WTC11 (cell line): ENCODE measurements at regions not wholly inside any gene's neighbourhood (a gene's known extent, or its start where the extent isn't known, plus 50 kb on each side); places are given as distances from the start of the nearest gene placed in this dataset.

Experiments
- ATAC-seq: fragments of 200-7000 bp; cut with Tn5 transposase; 2 replicates; pipeline ENCODE4 v1.10.0; 2021; ENCODE audit warnings: mild to moderate bottlenecking, moderate library complexity
- CTCF ChIA-PET: fragments of 300-600 bp; sonication (Branson Sonifier 250); formaldehyde crosslinking; loops from one replicate; lab custom pipeline; 2021; ENCODE audit warnings: antibody characterized with exemption; lab: Charles Lee
- POLR2A ChIA-PET: fragments of 350-600 bp; sonication (Branson Sonifier 250); formaldehyde crosslinking; loops from one replicate; lab custom pipeline; 2021; ENCODE audit warnings: antibody characterized with exemption; lab: Charles Lee
- DNase-seq: peaks from one replicate; pipeline ENCODE4 v3.0.0; 2021; ENCODE audit warnings: low spot score
- H3K27ac Mint-ChIP-seq: 2 replicates; pipeline ENCODE4 v1.8.0; 2021; ENCODE audit warnings: mixed read lengths
- H3K27me3 Mint-ChIP-seq: 2 replicates; pipeline ENCODE4 v1.8.0; 2021; ENCODE audit warnings: low read depth, mild to moderate bottlenecking, moderate library complexity, mixed read lengths
- H3K36me3 Mint-ChIP-seq: 2 replicates; pipeline ENCODE4 v1.8.0; 2021; ENCODE audit warnings: mixed read lengths
- H3K4me1 Mint-ChIP-seq: 2 replicates; pipeline ENCODE4 v1.8.0; 2022; ENCODE audit warnings: mixed read lengths
- H3K4me3 Mint-ChIP-seq: 2 replicates; pipeline ENCODE4 v1.8.0; 2021; ENCODE audit warnings: mild to moderate bottlenecking, moderate library complexity, mixed read lengths
- H3K9me3 Mint-ChIP-seq: 2 replicates; pipeline ENCODE4 v1.8.0; 2021; ENCODE audit warnings: mixed read lengths
- ERG ChIP-seq: fragments of 250-450 bp; sonication (Bioruptor Pico); IDR thresholded peaks from 2 replicates; pipeline ENCODE4 v1.8.0; 2021; ENCODE audit warnings: mild to moderate bottlenecking
- GRHL2 ChIP-seq: fragments of 250-450 bp; sonication (Bioruptor Pico); IDR thresholded peaks from 2 replicates; pipeline ENCODE4 v1.8.0; 2022; ENCODE audit warnings: mild to moderate bottlenecking, moderate library complexity; ENCODE audit not compliant: insufficient replicate concordance, severe bottlenecking
- IRF1 ChIP-seq: sonication (generic); formaldehyde crosslinking; IDR thresholded peaks from 2 replicates; pipeline ENCODE4 v1.8.0; 2023; ENCODE audit warnings: missing genetic modification reagents
- IRF2 ChIP-seq: sonication (generic); formaldehyde crosslinking; IDR thresholded peaks from 2 replicates; pipeline ENCODE4 v1.8.0; 2022; ENCODE audit warnings: low read depth, missing genetic modification reagents, borderline replicate concordance
- JAZF1 ChIP-seq: fragments of 250-450 bp; sonication (Bioruptor Pico); IDR thresholded peaks from 2 replicates; pipeline ENCODE4 v1.9.0; 2021; ENCODE audit warnings: moderate library complexity, mild to moderate bottlenecking, inconsistent platforms
- SP1 ChIP-seq: sonication (generic); formaldehyde crosslinking; conservative IDR thresholded peaks from 2 replicates; pipeline ENCODE4 v1.8.1; 2022; ENCODE audit warnings: missing genetic modification reagents
- STAT6 ChIP-seq: sonication (generic); formaldehyde crosslinking; conservative IDR thresholded peaks from 2 replicates; pipeline ENCODE4 v1.8.1; 2023; ENCODE audit warnings: mild to moderate bottlenecking, low read depth, missing genetic modification reagents, moderate library complexity
- TEAD4 ChIP-seq: sonication (generic); formaldehyde crosslinking; IDR thresholded peaks from 2 replicates; pipeline ENCODE4 v1.8.0; 2022; ENCODE audit warnings: mild to moderate bottlenecking, missing genetic modification reagents
- TP53 ChIP-seq: sonication (generic); formaldehyde crosslinking; IDR thresholded peaks from 2 replicates; pipeline ENCODE4 v1.8.1; 2023; ENCODE audit warnings: mild to moderate bottlenecking, missing genetic modification reagents
- USF1 ChIP-seq: sonication (generic); formaldehyde crosslinking; IDR thresholded peaks from 2 replicates; pipeline ENCODE4 v1.8.0; 2022; ENCODE audit warnings: mild to moderate bottlenecking, missing genetic modification reagents
- ZNF232 ChIP-seq: sonication (generic); formaldehyde crosslinking; IDR thresholded peaks from 2 replicates; pipeline ENCODE4 v1.8.0; 2022; ENCODE audit warnings: mild to moderate bottlenecking, missing genetic modification reagents
- ZNF281 ChIP-seq: sonication (generic); formaldehyde crosslinking; IDR thresholded peaks from 2 replicates; pipeline ENCODE4 v1.8.0; 2023; ENCODE audit warnings: mild to moderate bottlenecking, missing genetic modification reagents
- ZNF425 ChIP-seq: fragments of 250-450 bp; sonication (Bioruptor Pico); conservative IDR thresholded peaks from 2 replicates; pipeline ENCODE4 v1.9.0; 2021; ENCODE audit warnings: mild to moderate bottlenecking

GRCh38 chr2:224146356-224147160 lies 107.5 kb upstream of the SERPINE2 start:
- H3K36me3 Mint-ChIP-seq, result no peaks in the 10 kb centered on the region
- no peak overlapping the region for H3K27ac Mint-ChIP-seq
- ATAC-seq (no peak), DNase-seq (no peak)
- no peaks in the 10 kb centered on the region for H3K27me3 Mint-ChIP-seq
- peaks cover 2% of the 10 kb centered on the region for H3K9me3 Mint-ChIP-seq
- H3K4me3 Mint-ChIP-seq, result no peak overlapping the region
- ChIA-PET POLR2A (no interaction called here), CTCF (interaction anchor here (1.1 kb wide), 1 partner anchor 176 kb away, joined by 3 read pairs; no protein-coding TSS in a partner anchor)
- no peaks in the 10 kb centered on the region for H3K4me1 Mint-ChIP-seq
- no peak for TF ChIP-seq TP53 (CRISPR knock-in tag)
- no peak for TF ChIP-seq GRHL2 (CRISPR knock-in tag)
- TF ChIP-seq TEAD4 (CRISPR knock-in tag), result no peak
- no peak for TF ChIP-seq STAT6 (CRISPR knock-in tag)
- no peak for TF ChIP-seq JAZF1 (CRISPR knock-in tag)
- TF ChIP-seq ZNF232, result no peak
- TF ChIP-seq IRF2, result no peak
- no peak for TF ChIP-seq ZNF281 (CRISPR knock-in tag)
- no peak for TF ChIP-seq ZNF425 (CRISPR knock-in tag)
- no peak for TF ChIP-seq ERG (CRISPR knock-in tag)
- TF ChIP-seq USF1, result no peak
- no peak for TF ChIP-seq SP1 (CRISPR knock-in tag)
- TF ChIP-seq IRF1 (CRISPR knock-in tag), result no peak
